Keratinocyte (primary cell): ENCODE measurements at regions not wholly inside any gene's neighbourhood (a gene's known extent, or its start where the extent isn't known, plus 50 kb on each side); places are given as distances from the start of the nearest gene placed in this dataset.

ENCODE experiments used
- CTCF ChIP-seq, 3 experiments: IDR thresholded peaks in 1 of 3; conservative IDR thresholded peaks in 1 of 3; optimal IDR thresholded peaks in 1 of 3; 2 replicates in 2 of 3; 3 replicates in 1 of 3; pipeline versions ENCODE3 to v1.5.1; 2011; ENCODE audit warnings: low read length in 3 of 3, mild to moderate bottlenecking in 3 of 3, moderate library complexity in 2 of 3, control low read depth in 1 of 3, inconsistent platforms in 1 of 3; ENCODE audit not compliant: insufficient read depth in 2 of 3; ENCODE audit errors: extremely low read depth in 1 of 3
- EZH2 ChIP-seq: IDR thresholded peaks from one replicate; pipeline ENCODE4 v1.6.1; 2012; ENCODE audit warnings: inconsistent platforms, mild to moderate bottlenecking, low read length, moderate library complexity

DNA sequence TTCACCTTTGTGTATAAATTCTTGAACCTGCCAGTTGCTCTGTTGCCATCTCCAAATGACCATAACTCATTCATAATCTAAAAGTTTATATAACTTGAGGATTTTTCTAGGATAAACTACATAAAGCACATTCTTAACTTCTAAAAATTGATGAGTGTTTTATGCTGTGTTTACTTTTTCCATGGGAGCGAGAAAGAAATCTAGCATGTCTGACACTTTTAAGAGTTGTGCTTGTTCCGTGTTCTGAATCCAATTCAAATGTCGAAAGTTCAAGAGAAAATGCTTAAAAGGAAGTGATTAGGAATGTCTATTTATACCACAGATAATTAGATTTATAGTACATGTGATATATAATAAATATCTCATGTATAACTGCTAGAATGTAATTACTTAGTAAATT lies 154.4 kb downstream of the DEPDC1B start:
- TF ChIP-seq CTCF (optimal IDR thresholded peaks at IDR 0.05 in 1 of 3, IDR thresholded peaks at IDR 0.05 in 1 of 3, conservative IDR thresholded peaks at IDR 0.05 in 1 of 3; ENCODE audit: extremely low read depth in 1 of 3, insufficient read depth in 2 of 3, low read length in 3 of 3) = no peak
- TF ChIP-seq EZH2 = no peak
